22Rv1 (cell line): ENCODE measurements at regions not wholly inside any gene's neighbourhood (a gene's known extent, or its start where the extent isn't known, plus 50 kb on each side); places are given as distances from the start of the nearest gene placed in this dataset.

Experiments
- CTCF ChIP-seq: fragments of 450-650 bp; IDR thresholded peaks from 2 replicates; pipeline ENCODE4 v1.5.1; 2017; ENCODE audit warnings: mild to moderate bottlenecking
- ZFX ChIP-seq: fragments of 450-650 bp; IDR thresholded peaks from 2 replicates; pipeline ENCODE4 v1.6.1; 2017; ENCODE audit warnings: antibody characterized with exemption, borderline replicate concordance

GRCh38 chr22:27070594-27070993 lies 413.2 kb downstream of the MIAT start:
- no peak for TF ChIP-seq CTCF
- TF ChIP-seq ZFX = no peak
